ENCODE measurements at regions not wholly inside any gene's neighbourhood (a gene's known extent, or its start where the extent isn't known, plus 50 kb on each side); places are given as distances from the start of the nearest gene placed in this dataset.

DNA sequence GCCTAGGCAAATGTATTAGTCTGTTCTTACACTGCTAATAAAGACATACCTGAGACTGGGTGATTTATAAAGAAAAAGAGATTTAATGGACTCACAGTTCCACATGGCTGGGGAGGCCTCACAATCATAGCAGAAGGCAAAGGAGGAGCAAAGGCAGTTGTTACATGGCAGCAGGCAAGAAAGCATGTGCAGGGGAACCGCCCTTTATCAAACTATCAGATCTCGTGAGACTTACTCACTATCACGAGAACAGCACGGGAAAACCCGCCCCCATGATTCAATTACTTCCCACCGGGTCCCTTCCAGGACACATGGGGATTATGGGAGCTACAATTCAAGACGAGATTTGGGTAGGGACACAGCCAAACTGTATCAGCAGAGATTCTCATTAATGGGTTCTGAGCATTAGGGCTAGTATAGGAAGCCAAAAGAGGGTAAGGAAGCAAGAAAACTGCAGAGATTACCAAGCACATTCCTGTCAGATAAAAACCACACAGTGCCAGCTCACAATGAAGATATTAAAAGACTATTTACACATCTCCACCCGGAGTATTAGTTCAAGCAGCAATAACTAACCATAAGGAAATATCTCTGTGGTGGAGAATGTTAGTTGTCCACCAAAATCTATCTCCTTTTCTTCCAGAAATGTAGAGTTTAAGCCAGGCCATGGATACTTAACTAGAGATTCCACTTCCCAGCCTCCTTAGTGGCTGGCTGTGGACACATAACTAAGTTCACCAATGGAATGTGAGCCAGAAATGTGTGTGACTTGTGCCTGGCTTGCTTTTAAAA, 61.2 kb upstream of the HOPX start:
- Histone ChIP-seq H3K27me3 (replicated peaks; ENCODE audit: insufficient read depth) (no peaks in the 10 kb centered on the region), H3K4me1 (ENCODE audit: control insufficient read depth in 1 of 2, low read depth in 2 of 2) (no peaks in the 10 kb centered on the region), H3K27ac (no peak overlapping the region), H3K9me3 (no peaks in the 10 kb centered on the region), H3K4me3 (no peak overlapping the region), H3K36me3 (no peaks in the 10 kb centered on the region)
- no peak for DNase-seq (ENCODE audit: low spot score)
- no peak for ATAC-seq (ENCODE audit: insufficient number of reproducible peaks, low FRiP score, low read depth)
- no peak for TF ChIP-seq CTCF (IDR thresholded peaks at IDR 0.05)

GRCh38 chr4:56741595-56741994, 60.5 kb upstream of the HOPX start:
- no peaks in the 10 kb centered on the region for H3K4me1 ChIP-seq (ENCODE audit: control insufficient read depth in 1 of 2, low read depth in 2 of 2)
- no peaks in the 10 kb centered on the region for H3K27me3 ChIP-seq (replicated peaks; ENCODE audit: insufficient read depth)
- no peak for DNase-seq (ENCODE audit: low spot score)
- no peak for ATAC-seq (ENCODE audit: insufficient number of reproducible peaks, low FRiP score, low read depth)
- no peaks in the 10 kb centered on the region for H3K9me3 ChIP-seq
- no peak overlapping the region for H3K27ac ChIP-seq
- H3K4me3 ChIP-seq, result no peak overlapping the region
- no peaks in the 10 kb centered on the region for H3K36me3 ChIP-seq
- no peak for TF ChIP-seq CTCF (IDR thresholded peaks at IDR 0.05)

DNA sequence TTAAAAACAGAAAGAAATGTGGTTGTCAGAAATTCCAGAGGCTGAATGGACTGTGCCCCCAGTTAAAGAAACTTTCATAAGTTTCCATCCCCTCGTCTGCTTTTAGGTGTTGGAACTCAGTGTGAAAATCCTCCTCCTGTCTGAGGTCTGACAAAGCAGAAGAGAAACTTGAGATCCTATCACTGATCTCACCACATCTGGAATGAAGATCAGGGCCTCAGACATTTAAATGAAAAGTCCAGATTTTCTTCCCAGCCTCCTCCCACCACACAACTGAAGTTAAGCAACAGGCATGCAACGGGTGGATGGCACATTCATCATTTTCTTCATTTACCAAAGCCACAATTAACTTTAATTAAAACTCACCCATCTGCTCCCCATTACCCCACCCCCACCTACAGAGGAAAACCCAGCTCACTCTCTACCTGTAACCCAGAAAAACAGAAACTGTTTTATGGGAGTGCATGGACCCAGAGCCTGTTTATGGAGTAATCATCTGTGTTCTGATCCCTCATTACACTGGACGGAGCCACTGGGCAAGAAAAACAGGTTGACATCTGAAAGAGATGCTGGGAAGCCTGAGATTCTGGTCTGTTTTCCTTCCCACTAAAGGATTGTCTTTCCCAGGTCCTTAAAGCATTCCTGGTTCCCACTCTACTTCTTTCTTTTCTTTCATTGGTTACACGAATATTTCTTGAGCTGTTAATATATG, 58.1 kb upstream of the HOPX start:
- no peak for DNase-seq (ENCODE audit: low spot score)
- no peak for ATAC-seq (ENCODE audit: insufficient number of reproducible peaks, low FRiP score, low read depth)
- H3K36me3 ChIP-seq, result no peaks in the 10 kb centered on the region
- H3K4me1 ChIP-seq (ENCODE audit: control insufficient read depth in 1 of 2, low read depth in 2 of 2), result no peaks in the 10 kb centered on the region
- H3K27ac ChIP-seq, result no peak overlapping the region
- TF ChIP-seq CTCF (IDR thresholded peaks at IDR 0.05), result no peak
- no peaks in the 10 kb centered on the region for H3K9me3 ChIP-seq
- no peaks in the 10 kb centered on the region for H3K27me3 ChIP-seq (replicated peaks; ENCODE audit: insufficient read depth)
- H3K4me3 ChIP-seq, result no peak overlapping the region

DNA sequence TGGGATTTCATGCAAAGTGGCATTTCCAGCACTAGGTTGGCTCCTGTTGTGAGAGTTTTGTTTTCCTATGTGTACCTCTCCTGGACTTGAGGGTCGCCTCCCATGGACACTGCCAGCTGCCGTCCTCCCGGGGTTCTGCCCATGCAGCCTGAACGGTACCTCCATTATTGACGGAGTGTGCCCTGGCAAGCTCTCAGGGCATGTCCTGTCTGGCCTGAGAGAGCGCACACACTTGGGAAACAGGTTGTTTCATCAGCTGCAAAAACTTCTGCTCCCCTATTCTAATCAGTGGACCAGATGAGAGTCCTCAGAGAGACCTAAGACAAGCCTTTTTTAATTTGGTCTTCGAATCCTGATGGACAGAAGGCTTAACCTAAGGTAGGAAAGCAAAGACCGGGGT, 56.6 kb upstream of the HOPX start:
- no peak for TF ChIP-seq CTCF (IDR thresholded peaks at IDR 0.05)
- no peaks in the 10 kb centered on the region for H3K27me3 ChIP-seq (replicated peaks; ENCODE audit: insufficient read depth)
- DNase-seq (ENCODE audit: low spot score) (no peak), ATAC-seq (ENCODE audit: insufficient number of reproducible peaks, low FRiP score, low read depth) (no peak)
- no peaks in the 10 kb centered on the region for H3K9me3 ChIP-seq
- no peaks in the 10 kb centered on the region for H3K4me1 ChIP-seq (ENCODE audit: control insufficient read depth in 1 of 2, low read depth in 2 of 2)
- H3K4me3 ChIP-seq, result no peak overlapping the region
- no peak overlapping the region for H3K27ac ChIP-seq
- no peaks in the 10 kb centered on the region for H3K36me3 ChIP-seq

DNA sequence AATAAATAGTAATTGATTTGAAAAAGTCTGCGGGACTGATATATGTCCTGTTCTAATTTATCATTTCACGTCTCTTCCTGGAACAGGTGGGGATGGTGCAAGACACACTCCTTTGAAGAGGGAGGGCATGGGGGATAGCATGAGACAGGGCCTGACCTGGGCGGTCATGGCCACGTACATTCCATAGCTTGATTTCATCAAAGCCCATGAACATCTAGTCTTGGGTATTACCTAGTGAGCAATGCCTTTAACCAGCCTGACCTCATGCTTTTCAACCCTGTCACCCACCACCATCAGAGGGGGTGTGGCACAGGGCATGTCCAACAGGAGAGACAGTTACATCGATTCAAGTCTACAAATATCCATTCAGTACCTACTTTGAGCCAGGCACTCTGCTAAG, 52.3 kb upstream of the HOPX start:
- ATAC-seq (ENCODE audit: insufficient number of reproducible peaks, low FRiP score, low read depth), result no peak
- Histone ChIP-seq H3K27me3 (replicated peaks; ENCODE audit: insufficient read depth) (no peaks in the 10 kb centered on the region), H3K27ac (no peak overlapping the region), H3K4me1 (ENCODE audit: control insufficient read depth in 1 of 2, low read depth in 2 of 2) (no peaks in the 10 kb centered on the region), H3K4me3 (no peak overlapping the region), H3K36me3 (no peaks in the 10 kb centered on the region), H3K9me3 (no peaks in the 10 kb centered on the region)
- DNase-seq (ENCODE audit: low spot score), result no peak
- no peak for TF ChIP-seq CTCF (IDR thresholded peaks at IDR 0.05)

Measured in thoracic aorta (tissue), 2 donors.